GM23338 (cell line): ENCODE measurements at regions not wholly inside any gene's neighbourhood (a gene's known extent, or its start where the extent isn't known, plus 50 kb on each side); places are given as distances from the start of the nearest gene placed in this dataset.

ENCODE experiments used
- ATAC-seq: fragments of 200-7000 bp; cut with Tn5 transposase; 3 replicates; pipeline ENCODE4 v1.9.1; 2020
- DNase-seq: peaks from one replicate; pipeline ENCODE4 v3.0.0-alpha.2; 2015; ENCODE audit warnings: low spot score
- H2AFZ ChIP-seq: fragments of 200-600 bp; sonication (generic); 2 replicates; pipeline ENCODE4 v1.8.0; 2016; ENCODE audit warnings: antibody characterized with exemption, mild to moderate bottlenecking, moderate library complexity
- H3F3A ChIP-seq: fragments of 200-600 bp; sonication (generic); replicated peaks from 2 replicates; pipeline ENCODE4 v1.8.0; 2017; ENCODE audit warnings: antibody characterized with exemption, mixed run types, low read depth
- H3K27ac ChIP-seq: fragments of 200-600 bp; sonication (generic); 2 replicates; pipeline ENCODE4 v1.6.1; 2016; ENCODE audit warnings: low read depth
- H3K27me3 ChIP-seq: fragments of 200-600 bp; sonication (generic); 2 replicates; pipeline ENCODE4 v1.8.0; 2016; ENCODE audit warnings: mild to moderate bottlenecking, mixed run types, moderate library complexity; ENCODE audit not compliant: insufficient read depth
- H3K36me3 ChIP-seq: fragments of 200-600 bp; sonication (generic); 2 replicates; pipeline ENCODE4 v1.8.0; 2016; ENCODE audit warnings: mild to moderate bottlenecking; ENCODE audit not compliant: insufficient read depth
- H3K4me1 ChIP-seq: fragments of 200-600 bp; sonication (generic); 2 replicates; pipeline ENCODE4 v1.8.0; 2016; ENCODE audit warnings: mild to moderate bottlenecking, moderate library complexity; ENCODE audit not compliant: insufficient read depth
- H3K4me2 ChIP-seq: fragments of 200-600 bp; sonication (generic); 2 replicates; pipeline ENCODE4 v1.7.1; 2017; ENCODE audit warnings: mixed run types
- H3K4me3 ChIP-seq: fragments of 200-600 bp; sonication (generic); 2 replicates; pipeline ENCODE4 v1.6.1; 2016; ENCODE audit warnings: mixed run types
- H3K79me2 ChIP-seq: fragments of 200-600 bp; sonication (generic); replicated peaks from 2 replicates; pipeline ENCODE4 v1.8.0; 2017; ENCODE audit warnings: mild to moderate bottlenecking; ENCODE audit not compliant: insufficient read depth
- H3K9me2 ChIP-seq: fragments of 200-600 bp; sonication (generic); 2 replicates; pipeline ENCODE4 v1.8.0; 2017; ENCODE audit not compliant: insufficient read depth
- H4K20me1 ChIP-seq: fragments of 200-600 bp; sonication (generic); replicated peaks from 2 replicates; pipeline ENCODE4 v1.8.0; 2017; ENCODE audit warnings: mild to moderate bottlenecking; ENCODE audit not compliant: insufficient read depth
- H3K27ac Mint-ChIP-seq: 2 replicates; pipeline ENCODE4 v1.8.0; 2020; ENCODE audit warnings: inconsistent platforms, mild to moderate bottlenecking, moderate library complexity, mixed read lengths
- H3K27me3 Mint-ChIP-seq: 3 replicates; pipeline ENCODE4 v1.8.0; 2022; ENCODE audit warnings: low read depth, mild to moderate bottlenecking, moderate library complexity, mixed read lengths, inconsistent platforms; ENCODE audit not compliant: insufficient read depth, poor library complexity
- H3K36me3 Mint-ChIP-seq: 3 replicates; pipeline ENCODE4 v1.8.0; 2021; ENCODE audit warnings: low read depth, mild to moderate bottlenecking, inconsistent platforms, moderate library complexity, mixed read lengths
- H3K4me1 Mint-ChIP-seq: 3 replicates; pipeline ENCODE4 v1.8.0; 2020; ENCODE audit warnings: mild to moderate bottlenecking, inconsistent platforms, mixed read lengths
- H3K4me3 Mint-ChIP-seq: 3 replicates; pipeline ENCODE4 v1.8.0; 2021; ENCODE audit warnings: moderate library complexity, mild to moderate bottlenecking, inconsistent platforms, mixed read lengths
- H3K9me3 Mint-ChIP-seq: 3 replicates; pipeline ENCODE4 v1.8.0; 2020; ENCODE audit warnings: moderate library complexity, mild to moderate bottlenecking, inconsistent platforms, mixed read lengths
- CREB1 ChIP-seq: fragments of 250-450 bp; sonication (Bioruptor Pico); IDR thresholded peaks from 2 replicates; pipeline ENCODE4 v1.5.0; 2020; ENCODE audit warnings: low read depth, mild to moderate bottlenecking, moderate library complexity
- CTCF ChIP-seq, 2 experiments: fragments of 200-600 bp in 1 of 2; sonication (generic) in 1 of 2; conservative IDR thresholded peaks; 2 replicates each; pipeline versions ENCODE4 v1.5.1 to v1.6.1; 2016 to 2017; ENCODE audit warnings: antibody characterized with exemption in 2 of 2, low read depth in 2 of 2, mild to moderate bottlenecking in 2 of 2, moderate library complexity in 1 of 2
- EZH2 ChIP-seq: fragments of 200-600 bp; sonication (generic); IDR thresholded peaks from one replicate; pipeline ENCODE4 v1.8.0; 2017; ENCODE audit warnings: antibody characterized with exemption, mild to moderate bottlenecking, low read depth; ENCODE audit not compliant: unreplicated experiment
- ZNF114 ChIP-seq: fragments of 250-450 bp; sonication (Bioruptor Pico); IDR thresholded peaks from 2 replicates; pipeline ENCODE4 v1.5.0; 2020; ENCODE audit warnings: mild to moderate bottlenecking, moderate library complexity
- ZNF331 ChIP-seq: fragments of 250-450 bp; sonication (Bioruptor Pico); IDR thresholded peaks from 2 replicates; pipeline ENCODE4 v1.5.0; 2020; ENCODE audit warnings: low read depth, mild to moderate bottlenecking, moderate library complexity
- ZNF462 ChIP-seq: fragments of 250-450 bp; sonication (Bioruptor Pico); IDR thresholded peaks from 2 replicates; pipeline ENCODE4 v1.5.0; 2020; ENCODE audit warnings: mild to moderate bottlenecking, moderate library complexity

- H3K4me3 Mint-ChIP-seq = no peak overlapping the region
- no peak for TF ChIP-seq CREB1 (CRISPR knock-in tag)
- TF ChIP-seq EZH2 = no peak
- TF ChIP-seq ZNF462 = no peak
- no peak for TF ChIP-seq CTCF (conservative IDR thresholded peaks at IDR 0.05; ENCODE audit: low read depth in 2 of 2)
- TF ChIP-seq ZNF331 (CRISPR knock-in tag) = no peak
- no peak for TF ChIP-seq ZNF114 (CRISPR knock-in tag)
- DNase-seq (no peak), ATAC-seq (no peak)
- H3K27ac Mint-ChIP-seq = no peak overlapping the region
- no peaks in the 10 kb centered on the region for H3K27me3 ChIP-seq
- no peaks in the 10 kb centered on the region for H3K36me3 ChIP-seq
- no peak overlapping the region for H2AFZ ChIP-seq
- H3K4me1 ChIP-seq = no peaks in the 10 kb centered on the region
- no peak overlapping the region for H3K4me2 ChIP-seq
- no peaks in the 10 kb centered on the region for H3K79me2 ChIP-seq
- H4K20me1 ChIP-seq = no peaks in the 10 kb centered on the region
- H3K27me3 Mint-ChIP-seq = no peaks in the 10 kb centered on the region
- no peaks in the 10 kb centered on the region for H3K36me3 Mint-ChIP-seq
- H3K27ac ChIP-seq = no peak overlapping the region
- 0 out of 2 replicates have a peak, but pooled peaks cover 3% of the 10 kb centered on the region for H3K9me2 ChIP-seq
- H3K9me3 Mint-ChIP-seq = no peaks in the 10 kb centered on the region
- no peaks in the 10 kb centered on the region for H3F3A ChIP-seq
- H3K4me3 ChIP-seq = no peak overlapping the region
- peaks cover 4% of the 10 kb centered on the region; the same call in 1 of the 3 replicates for H3K4me1 Mint-ChIP-seq
Measured at GRCh38 chr14:59091976-59092375, 96.5 kb upstream of the DAAM1 start.
